ENCODE measurements at regions not wholly inside any gene's neighbourhood (a gene's known extent, or its start where the extent isn't known, plus 50 kb on each side); places are given as distances from the start of the nearest gene placed in this dataset.

- WGBS, result 68% methylated on average over 5 of the region's 5 CpGs
Measured at GRCh38 chr19:31626941-31627340, 277.7 kb upstream of the TSHZ3 start.

GRCh38 chr19:31627620-31628365 is 278.6 kb upstream of the TSHZ3 start:
- Histone ChIP-seq H3K4me3 (ENCODE audit: low read depth in 1 of 3, low read length in 3 of 3) (no peak overlapping the region), H3K27me3 (ENCODE audit: control insufficient read depth in 4 of 4, insufficient read depth in 4 of 4, low read length in 3 of 4) (peaks cover 0 to 2% (median 0%) of the 10 kb centered on the region in 4 donors), H3K9ac (ENCODE audit: low read depth in 1 of 2, low read length in 2 of 2) (no peak overlapping the region), H3K9me3 (ENCODE audit: control insufficient read depth in 4 of 4, low read length in 3 of 4) (no peaks in the 10 kb centered on the region), H3K27ac (ENCODE audit: low read depth in 1 of 2, low read length in 2 of 2) (no peak overlapping the region), H3K4me1 (ENCODE audit: control insufficient read depth in 4 of 4, insufficient read depth in 4 of 4, low read length in 3 of 4) (no peaks in the 10 kb centered on the region), H3K36me3 (ENCODE audit: control insufficient read depth in 4 of 4, insufficient read depth in 3 of 4, low read depth in 1 of 4, low read length in 3 of 4) (no peaks in the 10 kb centered on the region)
- 56% methylated on average over 23 of the region's 23 CpGs for WGBS
- TF ChIP-seq FOXA1 (IDR thresholded peaks at IDR 0.05) (no peak), SP1 (IDR thresholded peaks at IDR 0.05) (no peak), YY1 (IDR thresholded peaks at IDR 0.05) (no peak), HNF4G (IDR thresholded peaks at IDR 0.05) (no peak), EGR1 (IDR thresholded peaks at IDR 0.05; ENCODE audit: low read depth in 2 of 2) (no peak), NR2F2 (IDR thresholded peaks at IDR 0.05) (no peak), RAD21 (IDR thresholded peaks at IDR 0.05) (no peak), CTCF (IDR thresholded peaks at IDR 0.05; ENCODE audit: low read depth, low read length, missing input control) (no peak), REST (IDR thresholded peaks at IDR 0.05) (no peak)
- DNase-seq (ENCODE audit: low spot score), result no peak

More at GRCh38 chr19:31626941-31627340, 277.7 kb upstream of the TSHZ3 start:
- no peaks in the 10 kb centered on the region for H3K36me3 ChIP-seq (ENCODE audit: control insufficient read depth in 4 of 4, insufficient read depth in 3 of 4, low read depth in 1 of 4, low read length in 3 of 4)
- TF ChIP-seq NR2F2 (IDR thresholded peaks at IDR 0.05) (no peak), HNF4A (conservative IDR thresholded peaks at IDR 0.05) (no peak), RXRA (IDR thresholded peaks at IDR 0.05) (no peak), YY1 (IDR thresholded peaks at IDR 0.05) (no peak), EGR1 (IDR thresholded peaks at IDR 0.05; ENCODE audit: low read depth in 2 of 2) (no peak), RAD21 (IDR thresholded peaks at IDR 0.05) (no peak), MAX (IDR thresholded peaks at IDR 0.05) (no peak), HNF4G (IDR thresholded peaks at IDR 0.05) (no peak)
- no peaks in the 10 kb centered on the region for H3K9me3 ChIP-seq (ENCODE audit: control insufficient read depth in 4 of 4, low read length in 3 of 4)
- peaks cover 0 to 2% (median 0%) of the 10 kb centered on the region in 4 donors for H3K27me3 ChIP-seq (ENCODE audit: control insufficient read depth in 4 of 4, insufficient read depth in 4 of 4, low read length in 3 of 4)
- no peak for DNase-seq (ENCODE audit: low spot score)
- no peak overlapping the region for H3K4me3 ChIP-seq (ENCODE audit: low read depth in 1 of 3, low read length in 3 of 3)
- no peaks in the 10 kb centered on the region for H3K4me1 ChIP-seq (ENCODE audit: control insufficient read depth in 4 of 4, insufficient read depth in 4 of 4, low read length in 3 of 4)
- H3K27ac ChIP-seq (ENCODE audit: low read depth in 1 of 2, low read length in 2 of 2), result no peak overlapping the region
- H3K9ac ChIP-seq (ENCODE audit: low read depth in 1 of 2, low read length in 2 of 2), result no peak overlapping the region
